ENCODE measurements at regions not wholly inside any gene's neighbourhood (a gene's known extent, or its start where the extent isn't known, plus 50 kb on each side); places are given as distances from the start of the nearest gene placed in this dataset.

DNA sequence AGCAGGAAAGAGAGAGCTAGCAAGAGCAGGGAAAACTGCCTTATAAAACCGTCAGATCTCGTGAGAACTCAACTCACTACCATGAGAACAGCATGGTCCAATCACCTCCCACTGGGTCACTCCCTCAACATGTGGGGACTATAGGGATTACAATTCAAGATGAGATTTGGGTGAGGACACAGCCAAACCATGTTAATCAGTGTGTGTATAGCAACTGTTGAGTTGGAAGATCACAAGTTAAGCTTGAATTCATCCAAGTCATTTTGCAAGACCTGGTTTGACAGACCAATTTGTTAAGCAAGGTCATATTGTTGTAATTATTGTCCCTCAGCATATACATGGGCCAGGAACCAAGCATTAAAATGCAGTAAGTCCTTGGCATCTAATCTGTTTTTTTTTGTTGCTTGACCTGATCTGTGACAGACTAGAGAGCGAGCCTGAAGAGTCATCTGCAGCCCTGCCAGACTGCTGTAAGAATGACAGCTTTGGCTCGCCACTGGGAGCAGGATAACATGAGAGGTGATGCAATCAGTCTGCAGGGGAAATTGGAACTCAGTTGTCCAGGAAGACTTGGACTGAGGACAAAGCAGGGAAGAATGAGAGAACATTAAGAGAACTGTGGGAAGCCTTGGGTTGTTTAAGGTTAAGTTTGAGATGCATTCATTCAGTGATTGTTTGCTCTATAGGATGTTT is 297.6 kb upstream of the SEL1L start:
- TF ChIP-seq POLR2A (IDR thresholded peaks at IDR 0.05; ENCODE audit: low read depth, low read length) (no peak), POLR2AphosphoS5 (IDR thresholded peaks at IDR 0.05; ENCODE audit: low read depth, low read length) (no peak)

Measured in GM12891 (cell line).